ENCODE measurements at regions not wholly inside any gene's neighbourhood (a gene's known extent, or its start where the extent isn't known, plus 50 kb on each side); places are given as distances from the start of the nearest gene placed in this dataset.

DNA sequence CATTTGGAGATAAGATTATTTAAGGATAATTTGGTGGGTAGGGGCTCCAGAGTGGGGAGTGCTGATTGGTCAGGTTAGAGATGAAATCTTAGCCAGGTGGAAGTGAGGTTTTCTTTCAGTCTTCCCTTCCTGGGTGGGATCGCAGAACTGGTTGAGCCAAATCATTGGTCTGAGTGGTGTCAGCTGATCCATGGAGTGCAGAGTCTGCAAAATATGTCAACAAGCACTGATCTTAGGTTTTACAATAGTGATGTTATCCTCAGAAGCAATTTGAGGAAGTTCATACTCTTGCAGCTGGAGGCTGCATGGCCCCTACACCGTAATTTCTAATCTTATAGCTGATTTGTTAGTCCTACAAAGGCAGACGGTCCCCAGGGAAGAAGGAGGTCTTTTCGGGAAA lies 1483.4 kb upstream of the ZEB2 start:
- no peak overlapping the region for H3K4me3 ChIP-seq (ENCODE audit: low read length)
- TF ChIP-seq, protein P1, sequence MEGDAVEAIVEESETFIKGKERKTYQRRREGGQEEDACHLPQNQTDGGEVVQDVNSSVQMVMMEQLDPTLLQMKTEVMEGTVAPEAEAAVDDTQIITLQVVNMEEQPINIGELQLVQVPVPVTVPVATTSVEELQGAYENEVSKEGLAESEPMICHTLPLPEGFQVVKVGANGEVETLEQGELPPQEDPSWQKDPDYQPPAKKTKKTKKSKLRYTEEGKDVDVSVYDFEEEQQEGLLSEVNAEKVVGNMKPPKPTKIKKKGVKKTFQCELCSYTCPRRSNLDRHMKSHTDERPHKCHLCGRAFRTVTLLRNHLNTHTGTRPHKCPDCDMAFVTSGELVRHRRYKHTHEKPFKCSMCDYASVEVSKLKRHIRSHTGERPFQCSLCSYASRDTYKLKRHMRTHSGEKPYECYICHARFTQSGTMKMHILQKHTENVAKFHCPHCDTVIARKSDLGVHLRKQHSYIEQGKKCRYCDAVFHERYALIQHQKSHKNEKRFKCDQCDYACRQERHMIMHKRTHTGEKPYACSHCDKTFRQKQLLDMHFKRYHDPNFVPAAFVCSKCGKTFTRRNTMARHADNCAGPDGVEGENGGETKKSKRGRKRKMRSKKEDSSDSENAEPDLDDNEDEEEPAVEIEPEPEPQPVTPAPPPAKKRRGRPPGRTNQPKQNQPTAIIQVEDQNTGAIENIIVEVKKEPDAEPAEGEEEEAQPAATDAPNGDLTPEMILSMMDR (conservative IDR thresholded peaks at IDR 0.05; ENCODE audit: low read length): no peak
- DNase-seq (ENCODE audit: low read depth): no peak

DNA sequence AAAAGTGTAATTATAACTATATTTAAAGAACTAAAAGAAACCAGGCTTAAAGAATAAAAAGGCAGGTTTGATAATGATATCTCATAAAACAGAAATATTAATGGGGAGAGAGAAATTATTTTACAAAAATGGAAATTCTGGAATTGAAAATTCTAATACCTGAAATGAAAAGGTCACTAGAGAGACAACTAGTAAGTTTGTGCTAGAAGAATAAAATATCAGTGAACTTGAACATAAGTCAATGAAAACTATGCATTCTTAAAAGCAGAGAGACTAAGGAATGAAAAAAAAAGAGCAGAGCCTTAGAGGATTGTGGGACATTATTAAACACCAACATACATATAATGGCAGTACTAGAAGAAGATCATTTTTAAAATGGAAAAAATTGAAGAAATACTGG lies 1475.0 kb upstream of the ZEB2 start:
- no peak for DNase-seq (ENCODE audit: low read depth)
- TF ChIP-seq, protein P1 (conservative IDR thresholded peaks at IDR 0.05; ENCODE audit: low read length): no peak
- H3K4me3 ChIP-seq (ENCODE audit: low read length): no peak overlapping the region

DNA sequence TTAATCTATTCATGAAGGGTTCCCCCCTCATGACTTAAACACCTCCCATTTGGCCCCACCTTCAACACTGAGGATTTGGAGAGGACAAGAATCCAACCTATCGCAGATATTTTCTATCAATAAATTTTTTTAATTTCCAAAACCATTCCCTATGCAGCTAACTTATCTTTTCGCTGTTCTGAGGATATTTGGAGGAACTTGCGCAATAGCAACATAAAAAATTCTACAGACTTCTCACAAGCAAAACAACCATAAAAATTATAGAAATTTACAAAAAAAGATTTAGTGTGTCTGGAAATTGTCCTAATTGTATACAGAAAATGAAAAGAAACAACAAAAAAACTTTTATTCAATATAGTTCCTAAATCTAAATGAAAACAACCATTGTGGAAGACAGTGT lies 1472.7 kb upstream of the ZEB2 start:
- TF ChIP-seq, protein P1 (conservative IDR thresholded peaks at IDR 0.05; ENCODE audit: low read length): no peak
- H3K4me3 ChIP-seq (ENCODE audit: low read length): no peak overlapping the region
- DNase-seq (ENCODE audit: low read depth): no peak

DNA sequence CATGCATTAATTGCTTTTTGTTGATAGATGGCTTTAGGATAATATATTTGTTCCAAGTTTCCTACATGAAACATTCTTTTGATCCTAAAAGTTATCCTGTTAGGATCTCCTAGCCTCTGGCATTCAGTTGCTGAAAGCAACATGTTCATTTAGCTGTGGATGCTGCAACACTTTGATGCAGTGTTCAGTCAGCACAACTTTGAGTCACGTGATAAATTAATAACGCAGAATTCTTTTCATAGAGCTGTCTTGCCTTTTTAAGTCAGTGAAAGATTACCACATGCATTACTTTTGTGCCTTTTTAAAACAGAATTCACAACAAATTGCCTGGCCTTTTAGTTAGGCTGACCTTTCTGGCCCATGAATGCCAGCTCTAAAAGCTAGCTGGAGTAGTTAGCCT lies 1467.9 kb upstream of the ZEB2 start:
- TF ChIP-seq, protein P1 (conservative IDR thresholded peaks at IDR 0.05; ENCODE audit: low read length): no peak

DNA sequence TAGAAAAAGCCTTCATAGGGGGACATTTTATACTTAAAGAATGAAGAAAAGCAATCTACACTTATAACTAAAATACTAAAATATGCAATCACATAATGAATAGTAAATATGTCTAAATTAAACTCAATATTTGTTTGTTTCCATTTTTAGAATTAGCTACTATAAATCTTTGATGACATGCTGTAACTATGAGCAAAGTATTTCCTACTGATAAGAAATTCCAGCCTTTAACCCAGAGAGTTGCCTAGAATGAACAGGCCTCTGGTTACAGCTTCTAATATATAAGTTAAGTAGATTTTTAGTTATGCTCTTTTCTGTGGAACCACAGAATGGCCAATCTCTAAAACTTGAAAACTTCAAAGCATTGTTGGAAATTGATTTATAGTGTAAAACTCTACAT lies 1465.6 kb upstream of the ZEB2 start:
- H3K4me3 ChIP-seq (ENCODE audit: low read length): no peak overlapping the region
- TF ChIP-seq, protein P1 (conservative IDR thresholded peaks at IDR 0.05; ENCODE audit: low read length): no peak
- DNase-seq (ENCODE audit: low read depth): no peak

More for the DNA sequence above, 1467.9 kb upstream of the ZEB2 start:
- DNase-seq (ENCODE audit: low read depth): no peak
- no peak overlapping the region for H3K4me3 ChIP-seq (ENCODE audit: low read length)

DNA sequence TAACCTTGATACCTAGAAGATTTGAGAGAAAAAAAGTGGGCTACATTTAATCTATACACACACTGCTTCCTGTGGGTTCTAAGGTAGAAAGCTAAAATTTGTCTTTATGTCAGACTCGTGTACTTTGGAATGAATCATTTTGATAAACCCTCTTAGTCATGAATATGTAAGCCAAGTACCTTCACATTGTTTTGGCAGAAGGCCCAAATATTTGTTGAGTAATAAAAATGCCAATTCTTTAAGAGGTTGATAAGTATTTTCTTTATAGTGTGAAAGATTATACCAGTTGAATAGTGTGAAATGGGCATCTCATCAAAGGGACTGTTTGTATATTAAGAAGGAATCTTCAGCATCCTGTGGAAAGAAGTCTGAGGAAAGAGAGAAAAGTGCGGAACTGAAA lies 1464.7 kb upstream of the ZEB2 start:
- DNase-seq (ENCODE audit: low read depth): no peak

DNA sequence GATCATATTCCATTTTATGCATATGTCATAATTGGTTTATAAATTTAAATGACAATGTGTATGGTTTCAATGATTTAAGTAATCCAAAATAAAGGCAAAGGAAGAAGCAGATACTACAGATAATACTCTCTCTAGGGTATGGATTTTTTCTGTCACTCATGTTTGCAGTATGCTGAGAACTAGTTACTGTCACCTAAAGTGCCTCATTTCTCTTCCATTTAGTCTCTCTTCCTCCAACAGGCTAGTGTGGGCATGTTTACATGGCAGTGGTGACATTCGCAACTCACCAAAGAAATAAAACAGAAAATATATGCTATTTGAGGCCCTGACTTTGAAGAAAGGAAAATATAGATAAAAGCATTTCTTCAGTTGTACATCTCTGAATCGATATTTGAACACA lies 1460.4 kb upstream of the ZEB2 start:
- DNase-seq (ENCODE audit: low read depth): no peak
- H3K4me3 ChIP-seq (ENCODE audit: low read length): no peak overlapping the region
- TF ChIP-seq, protein P1 (conservative IDR thresholded peaks at IDR 0.05; ENCODE audit: low read length): no peak

More for the DNA sequence above, 1464.7 kb upstream of the ZEB2 start:
- no peak overlapping the region for H3K4me3 ChIP-seq (ENCODE audit: low read length)
- TF ChIP-seq, protein P1 (conservative IDR thresholded peaks at IDR 0.05; ENCODE audit: low read length): no peak
